VCaP (cell line): ENCODE measurements at regions not wholly inside any gene's neighbourhood (a gene's known extent, or its start where the extent isn't known, plus 50 kb on each side); places are given as distances from the start of the nearest gene placed in this dataset.
"Not testable (repeated sequence)": the region's sequence is repeated elsewhere in the genome, so short reads cannot be mapped to it uniquely, and the experiment has no call there.

Experiments used
- H3K27ac ChIP-seq: fragments of 450-650 bp; 2 replicates; pipeline ENCODE4 v1.5.1; 2017
- TF ChIP-seq, protein P1 (sequence below): fragments of 450-650 bp; conservative IDR thresholded peaks from 2 replicates; pipeline ENCODE4 v1.5.1; 2017; ENCODE audit warnings: mild to moderate bottlenecking, moderate library complexity

DNA sequence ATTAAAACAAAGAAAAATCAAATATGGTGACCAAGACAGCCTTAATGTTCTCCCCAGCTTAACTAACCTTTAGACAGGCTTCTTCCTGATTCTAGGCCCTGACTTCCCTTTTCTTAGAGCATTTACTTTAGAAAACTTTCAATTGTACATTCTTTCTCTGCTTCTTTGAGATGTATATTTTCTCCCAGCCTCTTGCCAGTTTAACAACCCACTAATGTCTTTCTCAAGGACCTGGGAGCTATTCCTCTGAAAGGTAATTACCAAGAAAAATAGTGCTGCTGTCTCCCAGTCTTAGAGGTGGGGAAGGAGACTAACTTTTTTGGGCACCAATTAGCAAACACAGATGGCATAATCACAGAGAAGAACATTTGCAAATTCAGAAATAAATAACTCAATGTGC is 62.8 kb upstream of the KCNQ5 start:
- H3K27ac ChIP-seq = no peak overlapping the region
- TF ChIP-seq, protein P1, sequence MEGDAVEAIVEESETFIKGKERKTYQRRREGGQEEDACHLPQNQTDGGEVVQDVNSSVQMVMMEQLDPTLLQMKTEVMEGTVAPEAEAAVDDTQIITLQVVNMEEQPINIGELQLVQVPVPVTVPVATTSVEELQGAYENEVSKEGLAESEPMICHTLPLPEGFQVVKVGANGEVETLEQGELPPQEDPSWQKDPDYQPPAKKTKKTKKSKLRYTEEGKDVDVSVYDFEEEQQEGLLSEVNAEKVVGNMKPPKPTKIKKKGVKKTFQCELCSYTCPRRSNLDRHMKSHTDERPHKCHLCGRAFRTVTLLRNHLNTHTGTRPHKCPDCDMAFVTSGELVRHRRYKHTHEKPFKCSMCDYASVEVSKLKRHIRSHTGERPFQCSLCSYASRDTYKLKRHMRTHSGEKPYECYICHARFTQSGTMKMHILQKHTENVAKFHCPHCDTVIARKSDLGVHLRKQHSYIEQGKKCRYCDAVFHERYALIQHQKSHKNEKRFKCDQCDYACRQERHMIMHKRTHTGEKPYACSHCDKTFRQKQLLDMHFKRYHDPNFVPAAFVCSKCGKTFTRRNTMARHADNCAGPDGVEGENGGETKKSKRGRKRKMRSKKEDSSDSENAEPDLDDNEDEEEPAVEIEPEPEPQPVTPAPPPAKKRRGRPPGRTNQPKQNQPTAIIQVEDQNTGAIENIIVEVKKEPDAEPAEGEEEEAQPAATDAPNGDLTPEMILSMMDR = no peak

DNA sequence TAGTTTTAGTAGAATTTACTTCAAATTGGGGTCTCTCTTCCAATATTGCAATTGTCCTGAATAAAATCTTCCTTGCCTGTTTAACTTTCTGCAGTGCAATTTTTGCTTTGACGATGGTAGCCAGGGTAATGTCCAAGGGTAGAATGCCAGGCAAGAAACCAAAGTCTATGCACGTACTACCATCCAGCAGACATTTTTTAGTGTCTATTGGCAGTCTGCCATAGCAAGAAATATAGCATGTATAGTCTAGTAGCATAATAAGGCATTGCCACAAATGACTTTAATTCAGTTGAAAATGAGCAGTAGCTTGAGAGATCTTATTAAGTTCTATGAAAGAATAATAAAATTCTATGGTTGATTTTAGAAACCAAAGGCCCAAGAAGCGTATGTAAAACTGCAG is 62.3 kb upstream of the KCNQ5 start:
- TF ChIP-seq, protein P1 = no peak
- no peak overlapping the region for H3K27ac ChIP-seq

DNA sequence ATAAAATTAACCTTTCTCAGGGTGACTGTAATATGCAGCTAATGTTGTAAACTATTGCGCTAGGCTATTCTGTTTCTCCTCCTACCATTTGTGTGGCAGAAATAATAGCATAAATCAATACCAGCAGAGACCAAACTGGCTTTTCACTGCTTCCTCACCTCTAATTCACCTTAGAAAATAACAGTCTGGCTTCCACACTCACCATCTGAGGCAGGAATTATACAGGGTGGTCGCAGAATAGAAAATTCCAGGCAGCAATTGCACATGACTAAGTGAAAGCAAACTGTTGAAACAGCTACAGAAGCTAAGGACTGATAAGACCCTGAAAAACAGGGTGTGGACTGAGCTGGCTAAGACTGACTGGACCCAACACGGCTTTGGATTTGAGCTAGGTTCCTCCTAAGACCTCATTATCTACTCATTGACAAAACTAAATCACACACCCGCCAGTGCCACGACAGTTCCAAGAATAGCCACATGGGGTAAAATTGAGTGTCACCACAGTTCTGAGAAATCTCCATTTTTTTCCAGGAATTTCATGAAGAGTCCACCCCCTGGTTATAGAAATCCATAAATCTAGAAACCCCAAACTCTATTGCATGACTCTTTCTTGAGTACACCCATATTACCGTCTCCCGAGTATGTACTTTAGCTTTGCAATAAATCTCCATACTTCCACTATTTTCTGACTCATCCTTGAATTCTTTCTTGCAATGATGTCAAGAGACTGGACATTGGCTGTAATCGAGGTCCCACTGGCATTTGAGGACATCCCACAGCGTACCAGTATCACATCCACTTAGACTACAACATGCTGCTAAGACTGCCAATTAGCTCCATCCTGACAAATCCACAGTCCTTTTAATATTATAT is 60.9 kb upstream of the KCNQ5 start:
- TF ChIP-seq, protein P1 = no peak

DNA sequence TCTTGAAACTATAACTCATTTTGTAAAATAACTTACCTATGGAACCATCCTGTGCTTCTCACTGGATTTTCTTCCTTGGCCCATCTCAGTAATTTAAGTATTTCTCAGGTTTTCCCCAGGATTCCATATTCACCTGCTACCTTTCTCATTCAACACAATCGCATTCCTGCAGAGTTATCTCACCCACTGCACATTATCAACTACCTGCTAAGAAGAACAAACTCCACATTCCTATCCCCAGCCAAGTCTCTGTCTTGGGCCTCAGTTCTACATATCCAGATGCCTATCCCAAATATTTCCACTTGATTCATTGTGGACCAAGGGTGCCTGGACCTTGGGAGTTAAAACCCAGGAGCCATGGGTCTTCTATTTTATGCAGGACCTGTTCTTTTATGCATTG is 60.2 kb upstream of the KCNQ5 start:
- TF ChIP-seq, protein P1 = no peak
- H3K27ac ChIP-seq = no peak overlapping the region

More for the DNA sequence above, 60.9 kb upstream of the KCNQ5 start:
- H3K27ac ChIP-seq = no peak overlapping the region

DNA sequence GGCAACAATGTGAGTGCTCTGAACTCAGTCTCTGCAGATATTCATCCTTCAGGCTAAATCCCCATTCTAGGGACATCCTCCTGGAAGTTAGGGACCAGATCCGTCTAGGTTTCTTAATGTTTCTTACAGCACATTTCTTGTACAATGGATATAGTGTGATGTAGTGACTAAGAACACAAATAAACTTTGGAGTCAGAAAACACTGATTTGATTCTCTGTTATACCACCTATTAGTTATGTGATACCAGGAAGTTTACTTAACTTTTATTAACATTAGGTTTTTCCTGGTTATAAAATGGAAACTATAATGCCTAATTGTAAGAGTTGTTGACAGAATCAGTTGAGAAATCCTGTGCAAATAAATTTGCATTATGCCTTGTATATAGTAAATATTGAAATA is 57.6 kb upstream of the KCNQ5 start:
- no peak overlapping the region for H3K27ac ChIP-seq
- TF ChIP-seq, protein P1 = no peak

DNA sequence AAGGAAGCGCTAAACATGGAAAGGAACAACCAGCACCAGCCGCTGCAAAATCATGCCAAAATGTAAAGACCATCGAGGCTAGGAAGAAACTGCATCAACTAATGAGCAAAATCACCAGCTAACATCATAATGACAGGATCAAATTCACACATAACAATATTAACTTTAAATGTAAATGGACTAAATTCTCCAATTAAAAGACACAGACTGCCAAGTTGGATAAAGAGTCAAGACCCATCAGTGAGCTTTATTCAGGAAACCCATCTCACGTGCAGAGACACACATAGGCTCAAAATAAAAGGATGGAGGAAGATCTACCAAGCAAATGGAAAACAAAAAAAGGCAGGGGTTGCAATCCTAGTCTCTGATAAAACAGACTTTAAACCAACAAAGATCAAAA is 49.9 kb upstream of the KCNQ5 start:
- H3K27ac ChIP-seq = not testable (repeated sequence)
